Stimulated activated CD4-positive, alpha-beta T cell treated with anti-CD3 and anti-CD28 coated beads, Interleukin-2, amount 100 ng/mL, for 4 hours (primary cell): ENCODE measurements at regions not wholly inside any gene's neighbourhood (a gene's known extent, or its start where the extent isn't known, plus 50 kb on each side); places are given as distances from the start of the nearest gene placed in this dataset.

ENCODE experiments used
- DNase-seq: peaks from one replicate; pipeline ENCODE4 v3.0.0-alpha.2; 2020; ENCODE audit warnings: low read depth

DNA sequence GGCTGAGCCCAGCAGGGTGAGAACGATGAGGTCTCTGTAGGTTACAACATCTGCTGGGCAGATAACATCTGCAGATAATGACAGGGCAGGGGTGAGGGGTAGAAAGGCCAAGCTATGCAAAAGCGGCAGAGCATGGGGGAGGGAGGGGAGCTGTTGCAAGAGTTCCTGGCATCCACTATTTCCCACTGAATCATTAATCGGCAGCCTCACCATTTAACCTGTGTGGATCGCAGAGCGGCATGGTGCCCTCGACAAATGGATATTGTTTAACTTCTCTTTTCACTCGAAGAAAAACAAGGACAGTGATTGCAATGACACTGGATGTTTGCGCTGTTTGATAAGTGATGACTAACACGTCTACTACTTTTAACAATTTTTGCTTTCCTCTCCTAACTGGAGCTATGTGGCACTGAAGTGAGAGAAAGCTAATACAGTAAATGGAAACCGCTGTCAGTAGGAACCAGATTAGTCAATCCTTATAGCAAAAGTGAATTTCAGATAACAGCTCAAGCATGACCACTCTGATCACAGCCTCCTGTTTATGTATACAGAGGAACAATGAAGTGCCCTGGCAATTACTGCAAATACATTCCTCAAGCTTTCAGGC lies 381.5 kb downstream of the TFAP2A start:
- no peak for DNase-seq

DNA sequence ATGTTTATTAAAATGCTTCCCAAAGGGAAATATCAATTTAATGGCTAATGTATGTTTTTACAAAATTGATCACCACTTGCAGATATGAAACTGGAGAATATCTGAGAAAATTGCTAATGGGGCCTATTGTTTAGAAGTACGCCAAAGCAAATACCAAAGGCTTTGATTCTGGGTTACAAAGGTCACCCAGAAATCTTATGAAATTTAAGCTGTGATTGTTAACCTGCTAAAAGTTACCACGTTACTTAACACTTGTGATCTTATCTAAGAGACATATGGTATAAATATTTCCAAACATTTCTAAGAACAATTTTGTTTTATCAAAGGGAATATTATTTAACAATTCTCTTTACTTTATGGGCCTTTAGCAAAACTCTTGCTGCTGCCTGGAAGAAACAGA lies 383.3 kb downstream of the TFAP2A start:
- no peak for DNase-seq

DNA sequence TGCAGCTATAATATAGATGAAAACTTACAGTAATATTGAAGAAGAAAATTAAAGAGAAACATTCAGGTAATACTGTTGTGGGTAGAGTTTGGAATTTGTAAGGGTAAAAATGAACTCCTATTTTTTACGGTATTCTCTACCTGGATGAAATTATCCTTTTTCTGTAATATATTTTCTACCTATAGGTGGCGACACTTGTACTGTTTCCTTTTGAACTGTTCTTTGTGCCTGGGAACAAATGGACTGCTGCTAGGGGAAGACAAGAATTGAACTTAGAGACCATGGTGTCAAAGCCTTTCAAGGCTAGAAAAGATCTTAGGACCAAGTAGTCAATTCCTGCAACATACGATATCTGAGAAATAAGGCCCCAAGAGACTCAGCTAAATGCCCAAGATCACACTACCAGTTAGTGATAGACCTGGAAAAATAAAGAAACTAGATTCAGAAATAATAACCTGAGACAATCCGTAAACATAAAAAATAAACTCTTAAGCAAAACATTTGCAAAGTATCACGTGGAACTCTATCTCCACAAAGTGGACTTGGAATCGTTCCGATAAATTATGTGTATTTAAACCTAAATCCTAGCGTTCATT lies 383.8 kb downstream of the TFAP2A start:
- DNase-seq = no peak

DNA sequence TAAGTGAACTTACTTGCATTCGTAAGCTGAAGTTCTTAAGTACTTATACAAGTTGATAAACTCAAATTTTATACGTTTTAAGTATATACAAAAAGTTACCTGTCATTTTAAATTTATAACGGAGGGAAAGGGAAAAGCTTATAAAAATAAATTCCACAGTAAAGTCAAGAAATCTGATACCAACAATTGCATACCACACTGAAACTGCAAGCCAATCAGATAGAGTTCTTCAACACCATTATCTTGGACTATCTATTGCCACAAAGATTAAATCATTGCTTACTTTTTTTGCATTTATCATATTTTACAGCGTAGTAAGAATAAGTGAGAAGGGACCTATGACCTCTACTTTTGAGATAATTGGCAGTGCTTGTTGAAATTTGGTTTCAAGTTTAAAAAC lies 386.7 kb downstream of the TFAP2A start:
- DNase-seq = no peak

DNA sequence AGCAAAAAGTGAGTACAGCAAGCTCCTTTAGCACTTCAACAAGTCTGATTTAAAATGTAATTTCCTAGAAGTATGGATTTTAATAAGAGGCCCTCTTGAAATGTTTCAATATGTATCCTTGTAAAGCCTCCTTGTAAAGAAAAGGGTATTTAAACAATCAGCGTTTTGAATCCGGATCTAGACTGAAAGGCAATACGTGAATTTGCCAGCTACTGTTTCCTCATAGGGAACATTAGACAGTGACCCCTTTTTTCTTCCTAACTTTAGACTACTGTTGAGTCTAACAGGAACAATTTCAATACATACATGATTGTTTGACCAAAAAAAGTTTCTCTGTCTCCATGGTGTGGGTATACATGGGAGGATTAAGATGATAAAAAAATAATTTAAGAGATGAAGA lies 395.0 kb downstream of the TFAP2A start:
- no peak for DNase-seq

DNA sequence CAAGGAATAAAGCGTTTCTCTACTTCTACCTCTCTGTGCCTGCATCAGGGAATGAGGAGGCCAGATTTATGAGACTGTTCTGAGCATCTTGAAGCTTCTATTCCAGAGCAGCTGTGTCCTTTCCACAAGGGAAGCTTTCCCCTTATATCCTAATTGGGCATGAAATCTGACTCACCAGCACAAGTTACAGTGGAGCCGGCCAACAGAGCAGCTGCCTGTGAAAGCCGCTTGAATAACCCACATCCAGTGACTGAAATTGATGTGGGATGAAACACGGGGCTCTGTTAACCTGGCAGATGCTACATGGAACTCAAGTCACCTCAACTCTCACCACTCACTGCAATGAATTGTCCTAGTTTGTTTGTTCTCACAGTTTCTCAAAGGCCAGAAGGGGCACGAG lies 400.3 kb downstream of the TFAP2A start:
- DNase-seq = no peak

DNA sequence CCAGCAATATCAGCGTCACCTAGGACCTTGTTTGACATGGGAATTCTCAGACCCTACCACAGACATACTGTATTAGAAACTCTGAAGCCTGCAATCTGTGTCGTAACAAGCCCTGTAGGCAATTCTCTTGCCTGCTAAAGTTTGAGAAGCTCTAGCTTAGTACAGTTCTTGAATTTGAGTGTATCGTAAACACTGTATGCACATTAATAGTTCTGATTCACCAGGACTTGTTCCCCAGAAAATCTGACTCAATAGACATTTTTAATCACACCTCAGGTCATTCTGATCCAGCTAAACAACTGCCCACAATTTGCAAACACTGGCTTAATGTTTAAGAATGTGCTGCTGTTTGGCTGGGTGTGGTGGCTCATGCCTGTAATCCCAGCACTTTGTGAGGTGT lies 414.3 kb downstream of the TFAP2A start:
- DNase-seq = no peak

DNA sequence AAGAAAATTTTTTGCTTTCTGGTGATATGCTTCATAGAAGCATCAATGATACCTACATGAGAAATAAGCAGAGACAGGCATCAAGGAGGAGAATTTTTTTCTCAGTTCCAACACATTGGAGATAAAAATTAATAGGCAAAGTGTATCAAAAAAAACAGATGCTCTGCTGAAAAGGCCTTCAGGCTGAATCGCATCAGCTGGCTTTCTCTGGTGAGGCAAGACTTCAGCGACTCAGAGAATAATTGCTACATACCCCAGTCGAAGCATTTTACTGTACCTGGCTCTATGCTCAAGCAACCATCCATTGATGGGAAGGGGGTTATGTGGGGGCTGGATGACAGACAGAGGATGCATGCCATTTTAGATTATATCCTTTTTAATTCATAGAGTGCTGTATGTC lies 415.1 kb downstream of the TFAP2A start:
- DNase-seq = no peak

DNA sequence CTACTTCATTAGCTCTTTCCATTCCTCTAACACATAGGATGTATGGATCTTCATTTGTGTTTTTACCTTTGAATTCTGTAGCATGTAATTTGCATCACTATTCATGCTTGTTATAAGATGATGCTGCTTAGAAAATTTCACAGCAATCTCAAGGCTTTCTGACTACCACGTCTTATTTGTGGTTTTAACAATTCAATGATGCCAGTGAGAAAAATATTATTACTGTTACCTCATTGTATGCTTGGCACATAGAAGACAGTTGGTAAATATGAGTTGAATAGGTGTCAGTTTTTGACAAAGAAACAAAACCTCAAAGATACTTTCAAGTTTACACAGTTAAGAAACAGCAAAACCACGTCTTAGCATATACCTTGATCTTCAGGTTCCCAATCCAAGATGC lies 428.6 kb downstream of the TFAP2A start:
- DNase-seq = no peak

DNA sequence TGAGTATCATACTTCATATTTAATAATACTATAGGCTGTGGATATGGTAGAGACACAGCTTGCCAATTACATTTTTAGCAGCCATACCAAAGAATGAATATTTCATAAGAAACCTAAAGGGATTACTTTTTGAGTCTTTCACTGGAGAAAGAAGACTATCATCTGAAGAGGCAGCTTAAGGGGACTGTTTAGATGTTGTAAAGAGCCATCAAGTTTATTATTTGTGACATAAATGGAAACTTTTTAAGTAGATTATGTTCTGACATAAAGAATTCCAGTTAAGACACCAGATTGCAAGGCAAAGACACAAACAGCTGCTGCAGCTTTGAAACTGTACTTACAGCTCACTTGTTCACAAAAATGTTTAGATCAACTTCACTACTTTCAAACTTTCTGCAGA lies 429.4 kb downstream of the TFAP2A start:
- DNase-seq = no peak

DNA sequence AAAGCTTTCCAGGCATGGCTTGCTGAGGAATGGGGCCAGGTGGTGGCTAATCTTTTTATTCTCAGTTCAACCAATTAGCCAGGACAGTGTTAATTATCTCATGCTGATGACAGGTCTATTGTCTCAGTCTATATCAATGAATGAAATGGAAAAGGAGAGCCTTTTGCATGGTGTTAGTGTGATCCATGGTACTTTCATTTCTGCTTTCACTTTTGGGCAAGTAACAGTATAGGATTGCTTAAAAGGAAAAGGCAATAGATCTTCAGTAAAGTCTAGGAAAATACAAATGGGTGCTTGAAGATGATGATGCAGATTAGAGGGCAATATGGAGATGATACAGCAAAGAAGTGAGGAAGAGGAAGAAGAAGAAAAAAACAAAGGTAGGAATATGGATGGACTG lies 430.3 kb downstream of the TFAP2A start:
- DNase-seq = no peak

DNA sequence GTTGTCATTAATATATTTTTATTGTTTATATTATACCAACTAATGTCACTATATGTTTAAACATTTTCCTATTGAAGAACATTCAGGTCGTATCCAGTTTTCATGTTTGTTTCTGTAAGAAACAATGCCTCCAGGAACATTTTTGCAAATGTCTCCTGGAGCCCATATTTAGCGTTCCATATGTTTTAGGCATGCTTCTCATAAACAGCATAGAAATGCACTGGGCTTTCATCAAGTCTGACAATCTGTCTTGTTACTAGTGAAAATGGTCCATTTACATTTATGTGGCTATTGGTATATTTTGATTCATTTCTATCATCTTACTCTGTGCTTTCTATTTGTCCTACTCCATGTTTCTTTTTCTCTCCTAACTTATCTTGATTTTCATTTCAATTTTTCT lies 431.7 kb downstream of the TFAP2A start:
- no peak for DNase-seq

DNA sequence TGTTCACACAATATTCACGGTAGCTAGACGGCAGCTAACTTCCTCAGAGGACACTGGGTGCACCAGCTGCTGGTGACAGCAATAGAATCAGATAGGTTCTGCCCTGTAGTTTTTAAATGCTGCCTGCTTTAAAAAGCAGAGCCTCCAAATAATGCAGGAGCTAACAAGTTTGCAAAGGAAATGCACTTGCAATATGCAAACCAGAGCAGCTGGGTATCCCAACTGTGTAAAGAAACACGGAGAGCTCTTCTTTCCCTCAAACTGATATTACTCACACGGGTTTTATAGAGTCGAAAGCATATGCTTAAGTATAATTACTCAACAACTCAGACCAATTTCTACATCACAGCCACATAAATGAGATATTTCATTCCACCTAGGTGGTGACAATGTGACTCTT lies 432.7 kb downstream of the TFAP2A start:
- DNase-seq = no peak

DNA sequence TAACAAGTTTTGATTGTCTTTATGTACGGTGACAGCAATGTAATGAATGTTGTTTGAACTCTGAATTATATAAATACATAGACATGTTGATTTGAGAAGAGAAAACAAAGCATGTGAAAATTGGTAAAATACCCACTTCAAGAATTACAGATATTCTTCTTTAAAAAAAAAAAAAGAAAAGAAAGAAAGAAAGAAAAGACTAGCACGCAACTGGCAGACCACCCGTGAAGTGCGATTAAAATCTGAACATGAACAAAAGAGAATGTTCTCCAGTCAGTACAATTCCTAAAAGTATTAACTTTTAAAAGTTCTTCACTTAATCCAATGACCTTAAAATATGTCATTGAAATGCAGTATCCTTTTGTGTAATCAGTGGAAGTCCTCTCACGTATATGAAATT lies 434.9 kb downstream of the TFAP2A start:
- DNase-seq = no peak

DNA sequence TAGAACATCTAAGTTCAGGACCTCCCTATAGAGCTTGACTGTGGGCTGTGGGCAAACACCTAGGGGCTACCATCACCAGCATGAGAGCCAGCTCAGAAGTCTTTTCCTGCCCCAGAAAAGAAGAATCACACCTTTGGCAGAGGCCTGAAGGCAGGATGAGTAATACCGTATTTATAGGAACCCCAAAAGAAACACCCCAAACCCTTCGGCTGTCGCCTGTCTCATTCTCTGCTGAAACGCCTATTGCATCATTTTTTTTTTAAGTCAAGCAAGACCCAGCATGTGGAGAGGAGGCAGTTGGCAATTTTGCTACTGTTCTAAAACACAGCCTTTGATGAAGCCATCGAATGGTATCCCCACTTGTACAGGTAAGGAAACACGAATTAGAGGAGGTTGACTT lies 436.4 kb downstream of the TFAP2A start:
- DNase-seq = no peak

DNA sequence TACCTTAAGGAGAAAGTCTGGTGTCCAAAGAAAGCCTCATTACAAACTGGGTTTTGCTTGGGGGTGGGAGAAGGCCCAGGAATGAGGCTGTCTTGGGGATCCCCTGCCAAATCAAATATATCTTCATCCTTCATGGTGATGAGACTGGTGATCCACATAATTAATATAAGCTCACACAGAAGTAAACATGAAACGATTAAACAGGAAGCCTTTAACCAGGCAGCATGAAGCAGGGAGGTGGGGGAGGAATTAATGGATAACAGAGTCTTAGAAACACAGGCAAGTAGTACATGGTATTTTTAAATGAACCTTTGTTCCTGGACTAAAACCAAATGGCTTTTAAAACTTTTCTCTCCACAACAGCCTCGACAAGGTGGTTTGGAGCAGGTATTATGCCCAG lies 437.5 kb downstream of the TFAP2A start:
- no peak for DNase-seq

DNA sequence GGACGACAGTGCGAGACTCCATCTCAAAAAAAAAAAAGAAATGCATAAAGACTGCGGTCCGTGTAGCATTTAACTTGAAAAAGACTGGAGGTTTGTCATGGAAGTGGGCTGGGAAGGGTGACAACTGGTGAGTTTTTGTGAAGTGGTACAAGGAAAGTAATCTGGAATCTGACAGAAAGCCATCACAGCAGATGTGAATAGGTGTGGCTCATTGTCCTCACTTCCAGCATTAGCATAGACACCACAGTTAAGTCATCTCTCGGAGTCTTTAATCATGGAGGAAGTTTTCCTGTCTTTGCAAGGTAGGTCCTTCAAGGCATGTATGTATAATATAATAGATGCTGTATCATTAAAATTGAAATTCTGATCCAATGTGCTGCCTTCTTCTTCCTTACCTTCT lies 453.2 kb downstream of the TFAP2A start:
- DNase-seq = no peak

DNA sequence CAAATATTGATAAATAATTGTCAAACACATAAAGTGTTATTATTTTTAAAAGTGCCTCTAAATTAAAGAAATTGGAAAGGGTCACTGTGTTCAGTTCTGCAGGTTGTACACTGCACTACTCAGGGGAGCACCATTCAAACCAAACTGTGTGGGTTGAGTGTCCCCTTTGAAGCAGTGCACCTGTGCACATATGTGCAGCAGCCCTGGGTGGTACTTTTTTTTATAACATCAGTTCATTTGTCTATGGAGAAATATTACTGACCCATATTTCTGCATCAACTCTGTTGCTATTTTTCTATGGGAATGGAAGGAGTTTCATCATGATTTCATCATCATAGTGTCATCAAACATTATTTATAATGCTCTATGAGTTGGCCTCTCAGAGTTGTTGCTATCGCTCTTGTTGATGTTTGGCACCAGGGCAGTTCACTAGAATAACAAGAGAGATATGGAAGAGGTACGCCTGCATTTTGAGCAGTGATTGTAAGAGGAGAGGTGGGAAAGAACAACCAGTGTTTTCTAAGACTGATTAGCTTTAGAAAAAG lies 457.6 kb downstream of the TFAP2A start:
- no peak for DNase-seq

DNA sequence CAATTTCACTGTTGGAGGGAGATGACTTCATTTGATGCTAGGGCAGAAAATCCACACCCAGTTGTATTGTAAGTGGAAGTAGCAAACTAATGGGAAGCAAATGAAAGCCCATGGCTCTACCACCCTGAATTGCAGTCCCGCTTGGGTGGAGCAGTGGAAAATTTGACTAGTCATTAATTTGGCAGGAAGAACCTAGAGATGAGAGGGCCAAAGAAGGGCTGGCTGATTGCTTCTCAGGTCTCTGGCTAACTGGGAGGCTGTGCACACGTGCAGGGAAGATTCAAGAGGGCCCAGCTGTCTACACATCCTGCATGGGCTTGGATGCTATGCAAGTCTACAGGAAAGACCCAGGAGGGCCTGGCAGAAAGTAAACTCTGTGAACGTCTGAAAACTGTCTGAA lies 466.2 kb downstream of the TFAP2A start:
- no peak for DNase-seq

DNA sequence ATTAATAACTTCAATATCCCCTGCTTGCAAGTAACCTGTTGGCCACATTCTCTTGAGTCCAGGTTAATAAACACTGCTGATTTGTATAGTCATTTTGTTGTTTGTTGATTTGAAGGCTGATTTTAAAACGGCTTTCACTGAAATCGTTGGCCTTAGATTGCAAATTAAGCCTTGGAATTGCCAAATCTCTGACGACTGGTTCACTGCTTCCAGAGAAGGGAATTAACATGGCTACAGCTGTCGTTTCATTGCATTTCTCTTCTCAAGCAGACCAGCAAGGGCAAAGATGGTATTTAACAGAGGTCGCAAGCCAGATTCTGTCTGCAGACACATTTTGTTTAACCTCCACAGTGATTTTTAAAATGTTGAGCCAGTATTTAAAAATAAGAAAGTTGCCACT lies 470.9 kb downstream of the TFAP2A start:
- no peak for DNase-seq

DNA sequence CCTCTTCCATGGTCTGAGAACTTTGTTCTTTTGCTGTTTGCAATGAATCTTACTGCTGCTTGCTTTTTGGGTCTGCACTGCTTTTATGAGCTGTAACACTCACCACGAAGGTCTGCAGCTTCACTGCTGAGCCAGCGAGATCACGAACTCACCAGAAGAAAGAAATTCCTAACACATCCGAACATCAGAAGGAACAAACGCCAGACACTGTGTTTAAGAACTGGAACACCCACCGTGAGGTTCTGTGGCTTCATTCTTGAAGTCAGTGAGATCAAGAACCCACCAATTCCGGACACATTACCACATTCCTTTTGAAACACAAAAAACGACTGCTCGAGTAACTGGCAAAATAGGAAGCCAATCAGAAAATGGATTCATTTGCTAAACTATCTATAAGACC lies 471.8 kb downstream of the TFAP2A start:
- DNase-seq = no peak

DNA sequence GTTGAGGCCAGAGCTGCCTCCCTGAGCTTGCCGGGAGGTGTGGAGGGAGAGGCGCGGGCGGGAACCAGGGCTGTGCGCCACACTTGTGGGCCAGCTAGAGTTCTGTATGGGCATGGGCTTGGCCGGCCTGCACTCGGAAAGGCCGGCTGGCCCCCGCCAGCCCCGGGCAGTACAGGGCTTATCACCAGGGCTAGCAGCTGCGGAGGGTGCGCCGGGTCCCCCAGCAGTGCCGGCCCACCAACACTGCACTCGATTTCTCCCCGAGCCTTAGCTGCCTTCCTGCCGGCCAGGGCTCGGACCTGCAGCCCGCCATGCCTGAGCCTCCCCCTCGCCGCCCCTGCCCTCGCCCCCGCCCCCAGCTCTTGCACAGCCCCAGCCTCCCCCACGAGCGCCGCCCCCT lies 472.7 kb downstream of the TFAP2A start:
- no peak for DNase-seq

DNA sequence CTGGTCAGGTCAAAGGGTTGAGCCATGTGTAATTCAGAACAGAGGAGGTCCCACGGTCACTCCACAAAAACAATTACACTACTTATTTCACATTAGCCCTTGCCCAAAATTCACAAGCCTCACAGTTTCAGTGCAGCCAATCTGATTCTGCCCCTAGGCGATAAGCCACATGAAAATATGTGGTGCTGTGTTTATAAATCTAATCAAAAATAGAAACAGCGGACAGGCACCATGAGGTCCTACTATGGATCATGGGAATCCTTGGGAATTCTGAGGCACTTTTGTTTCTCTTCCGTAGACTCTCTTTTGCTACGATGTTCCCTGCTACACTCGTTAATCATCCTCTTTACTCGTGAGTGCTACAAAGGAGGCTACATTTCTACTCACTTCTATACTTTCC lies 476.1 kb downstream of the TFAP2A start:
- no peak for DNase-seq

DNA sequence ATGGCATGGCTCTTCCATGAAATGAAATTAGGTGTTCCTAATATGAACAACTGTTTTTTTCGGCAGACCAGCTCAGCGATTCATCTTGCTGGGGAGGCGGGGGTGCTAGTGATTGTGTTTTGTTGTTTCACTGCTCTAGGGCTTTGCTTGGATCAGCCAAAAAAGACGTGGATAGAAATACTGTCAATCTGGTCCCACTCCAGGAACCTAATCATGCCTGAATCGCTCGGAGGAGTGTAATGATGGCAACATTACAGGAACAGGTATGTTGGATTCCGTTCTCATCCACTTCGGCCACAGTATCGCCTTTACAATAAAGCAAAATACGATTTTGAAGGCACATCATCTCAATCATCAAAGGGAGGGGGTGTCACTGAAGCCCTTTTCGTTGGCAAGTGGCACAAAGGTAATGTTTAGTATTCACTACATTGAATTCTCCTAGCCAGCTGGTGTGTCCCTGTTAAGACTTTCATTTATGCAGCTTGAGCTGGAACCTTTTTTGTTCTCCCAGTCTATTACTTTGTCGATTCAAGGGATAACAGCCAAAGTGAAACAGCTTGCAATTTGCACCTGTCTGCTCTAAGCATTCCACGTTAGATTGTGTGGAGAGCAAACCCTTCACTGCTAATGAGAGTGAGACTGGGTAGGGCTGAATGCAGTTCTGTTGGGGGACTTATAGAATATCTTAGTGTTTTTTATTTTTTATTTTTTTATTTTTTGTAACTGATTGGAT lies 477.7 kb downstream of the TFAP2A start:
- DNase-seq = no peak
